Heart right ventricle (tissue), 16 donors: ENCODE measurements at regions not wholly inside any gene's neighbourhood (a gene's known extent, or its start where the extent isn't known, plus 50 kb on each side); places are given as distances from the start of the nearest gene placed in this dataset.
"Not testable (repeated sequence)": the region's sequence is repeated elsewhere in the genome, so short reads cannot be mapped to it uniquely, and the experiment has no call there.

Source experiments
- ATAC-seq, 8 donors: fragments of 200-7000 bp; cut with Tn5 transposase; one replicate each; pipeline ENCODE4 v1.9.1; 2020; ENCODE audit warnings: mild to moderate bottlenecking in 8 of 8, moderate library complexity in 8 of 8, moderate number of reproducible peaks in 1 of 8
- DNase-seq, 2 donors: peaks; one replicate each; pipeline ENCODE4 v3.0.0-alpha.2; 2020
- H3K27ac ChIP-seq, 10 donors: fragments of 200-600 bp; sonication (generic) in 2 of 10; one replicate each; pipeline versions ENCODE4 v1.5.0 to v1.8.0; 2020 to 2022; ENCODE audit warnings: mild to moderate bottlenecking in 3 of 10
- H3K27me3 ChIP-seq, 7 donors: fragments of 200-600 bp; one replicate each; pipeline ENCODE4 v1.8.0; 2021 to 2022; ENCODE audit warnings: mild to moderate bottlenecking in 2 of 7
- H3K36me3 ChIP-seq, 9 donors: fragments of 200-600 bp; sonication (generic) in 1 of 9; one replicate each; pipeline versions ENCODE4 v1.5.0 to v1.8.0; 2020 to 2022; ENCODE audit warnings: mild to moderate bottlenecking in 2 of 9
- H3K4me1 ChIP-seq, 9 donors: fragments of 200-600 bp; sonication (generic) in 1 of 9; one replicate each; pipeline versions ENCODE4 v1.5.0 to v1.8.0; 2020 to 2022; ENCODE audit warnings: mild to moderate bottlenecking in 4 of 9
- H3K4me3 ChIP-seq, 10 donors: fragments of 200-600 bp; sonication (generic) in 2 of 10; one replicate each; pipeline versions ENCODE4 v1.5.0 to v1.8.0; 2020 to 2022; ENCODE audit warnings: mild to moderate bottlenecking in 7 of 10, moderate library complexity in 2 of 10
- H3K9me3 ChIP-seq, 11 donors: fragments of 200-600 bp in 10 of 11; sonication (generic) in 2 of 11; one replicate each; pipeline versions ENCODE4 v1.5.0 to v1.8.0; 2013 to 2022; ENCODE audit warnings: mild to moderate bottlenecking in 2 of 11, control low read depth in 1 of 11, moderate library complexity in 1 of 11
- CTCF ChIP-seq, 9 donors: fragments of 200-600 bp; sonication (generic) in 2 of 9; IDR thresholded peaks; one replicate each; pipeline versions ENCODE4 v1.5.0 to v1.8.0; 2021 to 2022; ENCODE audit warnings: antibody characterized with exemption in 9 of 9, mild to moderate bottlenecking in 5 of 9, moderate library complexity in 1 of 9
- WGBS, 2 donors: extraction: QIAGEN DNeasy Blood & Tissue Kit; methylation state at CpG; one replicate each; pipeline ENCODE4 v1.1.7; 2013; ENCODE audit warnings: inconsistent platforms in 1 of 2; 5-methylcytosine and 5-hydroxymethylcytosine counted together
- intact Hi-C, 10 donors: fragments of 100-400 bp; cut with DNase I; formaldehyde crosslinking; loops; one replicate each; pipeline versions ENCODE4 v1.11.1 to v1.14.2; 2022
- donor health status: Arrhythmogenic right ventricular cardiomyopathy.
- donor health status: ischemic (EF 13 %, LVEDD 7.1; RV severe dilation, severe dysfunction).
- donor health status: healthy with polysubstance abuse.
- donor health status: DM: no; HTN: yes; CAD: no.
- donor health status: DM: no; HTN: no; CAD: no.
- donor health status: ischemic (EF 25% LVEDD 6.9; RV normal size, moderate dysfunction).
- donor health status: ischemic (EF 25% LVEDD 5.7; RV mildly dilated, moderate dysfunction).
- donor health status: healthy.
- donor health status: DM: yes; HTN: yes; CAD: no.
- donor health status: Ischemic cardiomyopathy.
- donor health status: ischemic (EF 35%, LVEDD 5.7; RV mildly dilated, moderate dysfunction).
- donor health status: nonischemic (EF 11% LVEDD 7.7; RV severe dilation, severe dysfunction).
- donor health status: DM: yes; HTN: yes; CAD: no.
- donor health status: PGD.
- donor health status: ischemic (EF 29% LVEDD 5.4; RV normal size, mild dysfunction).
- donor health status: nonischemic (EF 23%, LVEDD 6.1; RV moderate dilation, normal function).

GRCh38 chr22:40108396-40108795 lies 69.3 kb upstream of the TNRC6B start:
- peaks cover 4 to 55% (median 33%) of the 10 kb centered on the region in 9 donors for H3K4me1 ChIP-seq
- intact Hi-C loops = loop anchor here in 2 of 10 donors (10.0 kb wide), 1 partner anchor 54 kb away; no protein-coding TSS in a partner anchor
- H3K27ac ChIP-seq = peak overlapping the region in 8 of 10 donors; percentile 13 to 65 (median 45)
- DNase-seq = no peak
- no peak for TF ChIP-seq CTCF (IDR thresholded peaks at IDR 0.05)
- no peaks in the 10 kb centered on the region for H3K9me3 ChIP-seq
- H3K27me3 ChIP-seq = no peaks in the 10 kb centered on the region
- peak overlapping the region in 6 of 10 donors; percentile 30 to 41 (median 39) for H3K4me3 ChIP-seq
- no peak for ATAC-seq
- no peaks in the 10 kb centered on the region for H3K36me3 ChIP-seq

GRCh38 chr22:40108926-40109325 lies 68.8 kb upstream of the TNRC6B start:
- H3K4me1 ChIP-seq = peaks cover 4 to 60% (median 38%) of the 10 kb centered on the region in 9 donors
- not testable (repeated sequence) for H3K4me3 ChIP-seq, H3K27me3 ChIP-seq, DNase-seq, ATAC-seq, H3K9me3 ChIP-seq, H3K27ac ChIP-seq, H3K36me3 ChIP-seq
- intact Hi-C loops = loop anchor here in 2 of 10 donors (10.0 kb wide), 1 partner anchor 54 kb away; no protein-coding TSS in a partner anchor
- 93 to 98% methylated on average over 5 of the region's 5 CpGs for WGBS, 2 donors

- no peak overlapping the region for H3K27ac ChIP-seq
- no peaks in the 10 kb centered on the region for H3K9me3 ChIP-seq
- ATAC-seq (peak in 1 of 8 donors; percentile 23), DNase-seq (no peak)
- TF ChIP-seq CTCF (IDR thresholded peaks at IDR 0.05) = no peak
- peaks cover 4 to 65% (median 44%) of the 10 kb centered on the region in 9 donors for H3K4me1 ChIP-seq
- no peaks in the 10 kb centered on the region for H3K27me3 ChIP-seq
- no peaks in the 10 kb centered on the region for H3K36me3 ChIP-seq
- intact Hi-C loops = no loop called here
- no peak overlapping the region for H3K4me3 ChIP-seq
- WGBS, 2 donors = 66 to 81% methylated on average over 2 of the region's 2 CpGs
Measured at GRCh38 chr22:40111451-40111850, 66.3 kb upstream of the TNRC6B start.

GRCh38 chr22:40112595-40112994 lies 65.1 kb upstream of the TNRC6B start:
- DNase-seq (no peak), ATAC-seq (no peak)
- Histone ChIP-seq H3K4me1 (peaks cover 4 to 64% (median 44%) of the 10 kb centered on the region in 9 donors), H3K36me3 (no peaks in the 10 kb centered on the region), H3K9me3 (no peaks in the 10 kb centered on the region), H3K27me3 (no peaks in the 10 kb centered on the region), H3K27ac (no peak overlapping the region), H3K4me3 (no peak overlapping the region)
- WGBS, 2 donors = 73 to 76% methylated on average over 3 of the region's 3 CpGs
- intact Hi-C loops = no loop called here
- no peak for TF ChIP-seq CTCF (IDR thresholded peaks at IDR 0.05)

GRCh38 chr22:40113696-40114095 lies 64.0 kb upstream of the TNRC6B start:
- Histone ChIP-seq H3K4me3 (no peak overlapping the region), H3K27ac (no peak overlapping the region), H3K36me3 (peaks cover 0 to 8% (median 0%) of the 10 kb centered on the region in 9 donors), H3K4me1 (peaks cover 0 to 53% (median 33%) of the 10 kb centered on the region in 9 donors), H3K9me3 (no peaks in the 10 kb centered on the region), H3K27me3 (no peaks in the 10 kb centered on the region)
- TF ChIP-seq CTCF (IDR thresholded peaks at IDR 0.05) = no peak
- intact Hi-C loops = no loop called here
- peak in 1 of 2 donors; percentile 8 for DNase-seq
- ATAC-seq = peak in 3 of 8 donors; percentile 27 to 42 (median 39)
- 59 to 68% methylated on average over 2 of the region's 2 CpGs for WGBS, 2 donors
